Smooth muscle cell (in vitro differentiated cells): ENCODE measurements at regions not wholly inside any gene's neighbourhood (a gene's known extent, or its start where the extent isn't known, plus 50 kb on each side); places are given as distances from the start of the nearest gene placed in this dataset. TPM values are rescaled to one million over a fixed set of nuclear protein-coding genes. Genes with fewer than 3 reads are reported as not detected.

Experiments used
- DNase-seq: peaks from one replicate; lab custom pipeline; 2025; ENCODE audit not compliant: unreplicated experiment; lab: John Stamatoyannopoulos, UW
- H2AFZ ChIP-seq: fragments of 200-600 bp; sonication (generic); 2 replicates; pipeline ENCODE4 v1.6.0; 2016; ENCODE audit warnings: antibody characterized with exemption, low read depth, mild to moderate bottlenecking
- H3F3A ChIP-seq: fragments of 200-600 bp; sonication (generic); 2 replicates; pipeline ENCODE4 v1.6.0; 2017; ENCODE audit warnings: antibody characterized with exemption, low read depth
- H3K27ac ChIP-seq: fragments of 200-600 bp; sonication (generic); 2 replicates; pipeline ENCODE4 v1.5.1; 2016; ENCODE audit warnings: low read depth, mild to moderate bottlenecking
- H3K27me3 ChIP-seq: fragments of 200-600 bp; sonication (generic); 2 replicates; pipeline ENCODE4 v1.6.1; 2016; ENCODE audit warnings: low read depth, mild to moderate bottlenecking
- H3K36me3 ChIP-seq: fragments of 200-600 bp; sonication (generic); 2 replicates; pipeline ENCODE4 v1.5.1; 2016; ENCODE audit warnings: low read depth
- H3K4me1 ChIP-seq: fragments of 200-600 bp; sonication (generic); 2 replicates; pipeline ENCODE4 v1.5.1; 2016; ENCODE audit warnings: low read depth
- H3K4me2 ChIP-seq: fragments of 200-600 bp; sonication (generic); 2 replicates; pipeline ENCODE4 v1.6.0; 2016; ENCODE audit warnings: mild to moderate bottlenecking
- H3K4me3 ChIP-seq: fragments of 200-600 bp; sonication (generic); 2 replicates; pipeline ENCODE4 v1.5.1; 2016; ENCODE audit warnings: mild to moderate bottlenecking
- H3K79me2 ChIP-seq: fragments of 200-600 bp; sonication (generic); 2 replicates; pipeline ENCODE4 v1.6.0; 2016; ENCODE audit warnings: low read depth, mild to moderate bottlenecking
- H3K9ac ChIP-seq: fragments of 200-600 bp; sonication (generic); 2 replicates; pipeline ENCODE4 v1.6.0; 2016; ENCODE audit warnings: low read depth
- H3K9me3 ChIP-seq: fragments of 200-600 bp; sonication (generic); replicated peaks from 2 replicates; pipeline ENCODE4 v1.5.1; 2016; ENCODE audit warnings: low read depth
- H4K20me1 ChIP-seq: fragments of 200-600 bp; sonication (generic); 2 replicates; pipeline ENCODE4 v1.6.0; 2016; ENCODE audit warnings: low read depth
- CTCF ChIP-seq: fragments of 200-600 bp; sonication (generic); IDR thresholded peaks from 2 replicates; pipeline ENCODE4 v1.5.1; 2017; ENCODE audit warnings: borderline replicate concordance, mild to moderate bottlenecking, antibody characterized with exemption; ENCODE audit not compliant: insufficient read depth, poor library complexity, severe bottlenecking
- WGBS: methylation state at CpG from one replicate; pipeline ENCODE4 v1.1.7; 2016; ENCODE audit warnings: low lambda C conversion rate; 5-methylcytosine and 5-hydroxymethylcytosine counted together
- microRNA-seq: library from miRNA; unstranded; fragments of <30 nt; microRNA quantifications from one replicate; pipeline ENCODE4, GENCODE V29; 2016; ENCODE audit warnings: borderline number of aligned reads
- small RNA-seq: library from RNA; depleted of rRNA; stranded (forward); fragments of <200 nt; gene quantifications from one replicate; pipeline ENCODE3, GENCODE V24; 2014

- H2AFZ ChIP-seq: no peak overlapping the region
- no peak overlapping the region for H3K4me2 ChIP-seq
- H3F3A ChIP-seq: no peaks in the 10 kb centered on the region
- H3K4me3 ChIP-seq: no peak overlapping the region
- H4K20me1 ChIP-seq: no peaks in the 10 kb centered on the region
- H3K9me3 ChIP-seq: no peaks in the 10 kb centered on the region
- WGBS: 51% methylated on average over 2 of the region's 2 CpGs
- H3K27me3 ChIP-seq: no peaks in the 10 kb centered on the region
- H3K79me2 ChIP-seq: no peaks in the 10 kb centered on the region
- DNase-seq: no peak
- H3K36me3 ChIP-seq: no peaks in the 10 kb centered on the region
- H3K9ac ChIP-seq: no peak overlapping the region
- H3K27ac ChIP-seq: no peak overlapping the region
- TF ChIP-seq CTCF: no peak
- no peaks in the 10 kb centered on the region for H3K4me1 ChIP-seq
Observed at GRCh38 chr14:28707814-28708213, 58.8 kb upstream of the FOXG1 start.

- H4K20me1 ChIP-seq: no peaks in the 10 kb centered on the region
- H3K36me3 ChIP-seq: no peaks in the 10 kb centered on the region
- WGBS: 68% methylated on average over 2 of the region's 2 CpGs
Observed at GRCh38 chr14:28709571-28710305, 56.8 kb upstream of the FOXG1 start.

More at GRCh38 chr14:28709571-28710305, 56.8 kb upstream of the FOXG1 start:
- Histone ChIP-seq H3K4me1 (no peaks in the 10 kb centered on the region), H3K27me3 (no peaks in the 10 kb centered on the region), H3K9ac (no peak overlapping the region), H2AFZ (no peak overlapping the region), H3K4me2 (no peak overlapping the region), H3K9me3 (no peaks in the 10 kb centered on the region), H3K79me2 (no peaks in the 10 kb centered on the region), H3K27ac (no peak overlapping the region), H3F3A (no peaks in the 10 kb centered on the region), H3K4me3 (no peak overlapping the region)
- TF ChIP-seq CTCF: no peak
- DNase-seq: no peak

Small RNA genes lying in the stretch of these regions (microRNA-seq; reads per million reads assigned to microRNA genes)
- not detected for gene MIR3171
- gene MIR4307: not detected

Small RNA genes lying in the stretch of these regions (small RNA-seq; reads per million reads assigned to genes)
- not detected for gene EIF4A1P12
- not detected for gene MIR3171
- gene MIR4307: not detected
